Cardiac muscle cell (in vitro differentiated cells and primary cell): ENCODE measurements at regions not wholly inside any gene's neighbourhood (a gene's known extent, or its start where the extent isn't known, plus 50 kb on each side); places are given as distances from the start of the nearest gene placed in this dataset.
"Not testable (repeated sequence)": the region's sequence is repeated elsewhere in the genome, so short reads cannot be mapped to it uniquely, and the experiment has no call there.

Experiments used
- DNase-seq, 2 donors: peaks; one replicate each; pipeline versions ENCODE4 v3.0.0 to v3.0.0-alpha.2; 2010 to 2017; ENCODE audit warnings: low read depth in 1 of 2, low spot score in 1 of 2
- H3K27ac ChIP-seq: fragments of 200-600 bp; sonication (generic); 2 replicates; pipeline ENCODE4 v1.5.1; 2016
- H3K27me3 ChIP-seq: fragments of 200-600 bp; sonication (generic); 2 replicates; pipeline ENCODE4 v1.6.0; 2016; ENCODE audit warnings: control low read depth
- H3K36me3 ChIP-seq: fragments of 200-600 bp; sonication (generic); 2 replicates; pipeline ENCODE4 v1.5.1; 2016; ENCODE audit warnings: control low read depth
- H3K4me1 ChIP-seq: fragments of 200-600 bp; sonication (generic); 2 replicates; pipeline ENCODE4 v1.8.1; 2017; ENCODE audit warnings: low read depth, mild to moderate bottlenecking, mixed run types
- H3K4me3 ChIP-seq: fragments of 200-600 bp; sonication (generic); 2 replicates; pipeline ENCODE4 v1.5.1; 2016; ENCODE audit warnings: mild to moderate bottlenecking
- H3K9me3 ChIP-seq: fragments of 200-600 bp; sonication (generic); 2 replicates; pipeline ENCODE4 v1.5.1; 2017; ENCODE audit warnings: low read depth, mild to moderate bottlenecking, control low read depth
- TF ChIP-seq, protein P1 (sequence below): IDR thresholded peaks from 2 replicates; pipeline ENCODE4 v1.5.1; 2012; ENCODE audit warnings: low read depth, mild to moderate bottlenecking, low read length

GRCh38 chrX:1020634-1021166 is 191.7 kb downstream of the CRLF2 start:
- H3K27ac ChIP-seq = no peak overlapping the region
- H3K4me1 ChIP-seq = no peaks in the 10 kb centered on the region
- TF ChIP-seq, protein P1, sequence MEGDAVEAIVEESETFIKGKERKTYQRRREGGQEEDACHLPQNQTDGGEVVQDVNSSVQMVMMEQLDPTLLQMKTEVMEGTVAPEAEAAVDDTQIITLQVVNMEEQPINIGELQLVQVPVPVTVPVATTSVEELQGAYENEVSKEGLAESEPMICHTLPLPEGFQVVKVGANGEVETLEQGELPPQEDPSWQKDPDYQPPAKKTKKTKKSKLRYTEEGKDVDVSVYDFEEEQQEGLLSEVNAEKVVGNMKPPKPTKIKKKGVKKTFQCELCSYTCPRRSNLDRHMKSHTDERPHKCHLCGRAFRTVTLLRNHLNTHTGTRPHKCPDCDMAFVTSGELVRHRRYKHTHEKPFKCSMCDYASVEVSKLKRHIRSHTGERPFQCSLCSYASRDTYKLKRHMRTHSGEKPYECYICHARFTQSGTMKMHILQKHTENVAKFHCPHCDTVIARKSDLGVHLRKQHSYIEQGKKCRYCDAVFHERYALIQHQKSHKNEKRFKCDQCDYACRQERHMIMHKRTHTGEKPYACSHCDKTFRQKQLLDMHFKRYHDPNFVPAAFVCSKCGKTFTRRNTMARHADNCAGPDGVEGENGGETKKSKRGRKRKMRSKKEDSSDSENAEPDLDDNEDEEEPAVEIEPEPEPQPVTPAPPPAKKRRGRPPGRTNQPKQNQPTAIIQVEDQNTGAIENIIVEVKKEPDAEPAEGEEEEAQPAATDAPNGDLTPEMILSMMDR = no peak
- H3K36me3 ChIP-seq = no peaks in the 10 kb centered on the region
- no peak overlapping the region for H3K4me3 ChIP-seq
- DNase-seq = no peak
- no peaks in the 10 kb centered on the region for H3K27me3 ChIP-seq
- H3K9me3 ChIP-seq = no peaks in the 10 kb centered on the region

- not testable (repeated sequence) for H3K27ac ChIP-seq, DNase-seq, H3K9me3 ChIP-seq, H3K36me3 ChIP-seq, H3K27me3 ChIP-seq, H3K4me3 ChIP-seq, H3K4me1 ChIP-seq
Measured at GRCh38 chrX:1016926-1017325, 195.5 kb downstream of the CRLF2 start.

- H3K27ac ChIP-seq, H3K36me3 ChIP-seq, H3K4me3 ChIP-seq, H3K4me1 ChIP-seq, H3K9me3 ChIP-seq, H3K27me3 ChIP-seq, DNase-seq: not testable (repeated sequence)
Measured at GRCh38 chrX:1016281-1016680, 196.2 kb downstream of the CRLF2 start.

DNA sequence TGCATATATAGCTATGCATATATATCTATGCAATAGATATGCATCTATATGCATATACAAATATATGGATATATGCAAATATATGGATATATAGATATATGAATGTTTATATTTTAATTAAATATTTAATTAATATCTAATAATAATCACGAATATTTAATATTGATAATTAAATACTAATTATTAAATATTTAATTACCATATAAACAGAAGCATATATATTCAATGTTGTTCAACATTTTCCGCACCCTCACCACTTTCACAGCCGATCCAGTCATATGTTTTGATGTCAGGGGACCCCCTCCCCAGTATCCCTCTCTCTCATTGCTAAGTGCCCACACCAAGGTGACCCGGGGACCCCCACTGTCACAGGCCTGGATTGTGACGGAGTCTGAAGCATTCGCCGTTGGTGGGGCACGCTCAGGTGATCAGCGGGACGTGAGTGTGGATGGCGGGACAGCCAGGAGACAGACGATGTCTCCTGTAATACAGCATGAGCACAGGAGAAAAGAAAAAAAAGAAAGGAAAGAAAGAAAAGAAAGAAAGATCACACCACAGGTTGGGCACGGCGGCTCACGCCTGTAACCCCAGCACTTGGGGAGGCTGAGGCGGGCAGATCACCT is 199.7 kb downstream of the CRLF2 start:
- H3K36me3 ChIP-seq = no peaks in the 10 kb centered on the region
- H3K9me3 ChIP-seq = no peaks in the 10 kb centered on the region
- H3K27ac ChIP-seq = no peak overlapping the region
- H3K27me3 ChIP-seq = no peaks in the 10 kb centered on the region
- no peak for DNase-seq
- H3K4me3 ChIP-seq = no peak overlapping the region
- TF ChIP-seq, protein P1 = no peak
- H3K4me1 ChIP-seq = no peaks in the 10 kb centered on the region

GRCh38 chrX:1011691-1012283 is 200.7 kb downstream of the CRLF2 start:
- no peak for DNase-seq
- TF ChIP-seq, protein P1 = no peak
- H3K36me3 ChIP-seq = no peaks in the 10 kb centered on the region

DNA sequence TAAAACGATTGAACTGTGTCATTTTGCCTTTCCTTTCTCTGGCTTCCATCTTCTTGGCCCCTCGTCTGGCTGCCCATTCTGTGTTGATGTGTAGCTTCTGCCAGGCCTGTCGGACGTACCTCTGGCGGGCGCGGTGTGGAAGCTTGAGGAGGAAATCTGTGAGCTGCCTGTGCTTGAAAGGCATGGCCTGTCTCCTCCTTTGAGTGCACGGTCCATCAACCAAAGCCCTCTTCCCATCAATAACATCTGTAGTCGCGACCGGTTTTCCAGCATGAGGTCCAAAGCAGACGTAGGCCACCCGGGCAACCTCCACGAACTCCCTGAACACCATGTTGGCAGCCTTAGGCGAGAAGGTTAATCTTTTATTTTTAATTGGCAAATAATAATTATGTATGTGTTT is 202.7 kb downstream of the CRLF2 start:
- Histone ChIP-seq H3K27ac (no peak overlapping the region), H3K36me3 (no peaks in the 10 kb centered on the region), H3K9me3 (no peaks in the 10 kb centered on the region), H3K27me3 (no peaks in the 10 kb centered on the region), H3K4me1 (no peaks in the 10 kb centered on the region), H3K4me3 (no peak overlapping the region)
- DNase-seq = no peak
- TF ChIP-seq, protein P1 = no peak

More at GRCh38 chrX:1011691-1012283, 200.7 kb downstream of the CRLF2 start:
- no peaks in the 10 kb centered on the region for H3K4me1 ChIP-seq
- H3K4me3 ChIP-seq = no peak overlapping the region
- no peak overlapping the region for H3K27ac ChIP-seq
- no peaks in the 10 kb centered on the region for H3K9me3 ChIP-seq
- no peaks in the 10 kb centered on the region for H3K27me3 ChIP-seq
